MM.1S (cell line): ENCODE measurements at regions not wholly inside any gene's neighbourhood (a gene's known extent, or its start where the extent isn't known, plus 50 kb on each side); places are given as distances from the start of the nearest gene placed in this dataset.
"Not testable (repeated sequence)": the region's sequence is repeated elsewhere in the genome, so short reads cannot be mapped to it uniquely, and the experiment has no call there.

Source experiments
- DNase-seq: peaks from one replicate; pipeline ENCODE4 v3.0.0-alpha.2; 2015
- H2AFZ ChIP-seq: fragments of 300-600 bp; sonication (generic); 2 replicates; pipeline ENCODE4 v1.6.0; 2016; ENCODE audit warnings: antibody characterized with exemption, low read length
- H3F3A ChIP-seq: fragments of 300-600 bp; sonication (generic); 2 replicates; pipeline ENCODE4 v1.6.1; 2016; ENCODE audit warnings: mild to moderate bottlenecking, antibody characterized with exemption, low read length, moderate library complexity, mixed read lengths; ENCODE audit not compliant: insufficient read depth
- H3K27ac ChIP-seq: fragments of 300-600 bp; sonication (generic); 2 replicates; pipeline ENCODE4 v1.5.1; 2016; ENCODE audit warnings: mild to moderate bottlenecking, low read length
- H3K27me3 ChIP-seq: fragments of 300-600 bp; sonication (generic); replicated peaks from 2 replicates; pipeline ENCODE4 v1.6.0; 2016; ENCODE audit warnings: low read length; ENCODE audit not compliant: insufficient read depth
- H3K36me3 ChIP-seq: fragments of 300-600 bp; sonication (generic); replicated peaks from 2 replicates; pipeline ENCODE4 v1.6.1; 2016; ENCODE audit warnings: mild to moderate bottlenecking, low read length, mixed read lengths; ENCODE audit not compliant: insufficient read depth
- H3K4me1 ChIP-seq: fragments of 300-600 bp; sonication (generic); 2 replicates; pipeline ENCODE4 v1.6.1; 2016; ENCODE audit warnings: low read length, mixed read lengths
- H3K4me2 ChIP-seq: fragments of 300-600 bp; sonication (generic); 2 replicates; pipeline ENCODE4 v1.6.0; 2016; ENCODE audit warnings: low read depth, low read length
- H3K4me3 ChIP-seq: fragments of 300-600 bp; sonication (generic); 2 replicates; pipeline ENCODE4 v1.5.1; 2016; ENCODE audit warnings: low read length, mixed read lengths
- H3K79me2 ChIP-seq: fragments of 300-600 bp; sonication (generic); 2 replicates; pipeline ENCODE4 v1.6.1; 2016; ENCODE audit warnings: mixed run types, low read length, mixed read lengths
- H3K9ac ChIP-seq: fragments of 300-600 bp; sonication (generic); 2 replicates; pipeline ENCODE4 v1.6.1; 2016; ENCODE audit warnings: low read length, mixed read lengths
- H3K9me2 ChIP-seq: fragments of 300-600 bp; sonication (generic); replicated peaks from 2 replicates; pipeline ENCODE4 v1.6.1; 2016; ENCODE audit warnings: mild to moderate bottlenecking, low read length, mixed read lengths; ENCODE audit not compliant: insufficient read depth
- H3K9me3 ChIP-seq: fragments of 300-600 bp; sonication (generic); replicated peaks from 2 replicates; pipeline ENCODE4 v1.6.1; 2016; ENCODE audit warnings: mild to moderate bottlenecking, low read length, mixed read lengths; ENCODE audit not compliant: insufficient read depth
- H4K20me1 ChIP-seq: fragments of 300-600 bp; sonication (generic); 2 replicates; pipeline ENCODE4 v1.6.1; 2016; ENCODE audit warnings: mild to moderate bottlenecking, low read length, moderate library complexity, mixed read lengths; ENCODE audit not compliant: insufficient read depth
- CTCF ChIP-seq: fragments of 300-600 bp; sonication (generic); IDR thresholded peaks from 2 replicates; pipeline ENCODE4 v1.5.1; 2016; ENCODE audit warnings: antibody characterized with exemption, low read length, mixed read lengths
- EZH2 ChIP-seq: fragments of 300-600 bp; sonication (generic); optimal IDR thresholded peaks from 2 replicates; pipeline ENCODE3; 2017; ENCODE audit warnings: low read depth, mild to moderate bottlenecking, antibody characterized with exemption, low read length, mixed read lengths
- EZH2phosphoT487 ChIP-seq: fragments of 300-600 bp; sonication (generic); IDR thresholded peaks from 2 replicates; pipeline ENCODE4 v1.6.1; 2018; ENCODE audit warnings: antibody characterized with exemption, low read length

DNA sequence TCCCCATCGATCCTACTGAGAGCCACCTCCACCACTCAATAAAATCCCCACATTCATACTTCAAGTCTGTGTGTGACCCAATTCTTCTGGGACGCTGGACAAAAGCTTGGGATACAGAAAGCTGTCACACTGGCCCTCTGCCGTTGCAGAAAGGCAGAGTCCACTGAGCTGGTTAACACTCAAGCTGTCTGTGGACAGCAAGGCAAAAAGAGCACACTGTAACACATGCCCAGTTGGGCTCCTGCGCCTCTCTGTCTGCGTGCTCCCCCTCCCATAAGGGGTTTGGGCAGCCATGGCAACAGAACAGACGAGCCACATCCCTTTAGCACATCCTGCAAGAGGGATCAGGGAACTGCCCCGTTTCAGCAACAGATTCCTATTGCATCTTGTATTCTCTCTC, 106.9 kb upstream of the RGPD4 start:
- Histone ChIP-seq H3K4me2 (no peak overlapping the region), H3K36me3 (no peaks in the 10 kb centered on the region), H3K27ac (no peak overlapping the region), H3K4me1 (no peaks in the 10 kb centered on the region), H3F3A (no peaks in the 10 kb centered on the region), H3K79me2 (no peaks in the 10 kb centered on the region), H3K27me3 (no peaks in the 10 kb centered on the region), H3K9ac (no peak overlapping the region), H2AFZ (no peak overlapping the region), H3K4me3 (no peak overlapping the region), H3K9me3 (no peaks in the 10 kb centered on the region), H4K20me1 (no peaks in the 10 kb centered on the region), H3K9me2 (no peaks in the 10 kb centered on the region)
- TF ChIP-seq EZH2 (no peak), EZH2phosphoT487 (no peak), CTCF (no peak)
- DNase-seq = no peak

DNA sequence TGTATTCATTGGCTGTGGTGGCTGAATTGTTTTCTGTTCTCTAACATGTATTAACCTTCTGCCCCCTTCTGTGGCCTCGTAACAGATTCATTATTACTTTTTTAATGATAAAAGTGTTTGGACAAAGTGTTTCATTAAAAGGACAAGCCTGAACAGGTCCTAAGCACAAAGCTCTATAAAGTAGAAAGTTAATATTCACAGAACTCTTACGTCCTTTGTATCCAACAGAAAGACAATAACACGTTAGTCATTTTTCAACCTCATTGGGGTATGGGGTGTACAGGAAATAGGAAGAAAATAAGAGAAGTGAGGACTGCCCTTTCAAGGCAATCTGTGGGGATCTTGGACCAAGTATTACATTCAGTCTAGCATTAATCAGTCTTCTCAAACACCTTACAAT, 105.5 kb upstream of the RGPD4 start:
- Histone ChIP-seq H3K27ac (no peak overlapping the region), H3K27me3 (no peaks in the 10 kb centered on the region), H3K9me2 (no peaks in the 10 kb centered on the region), H3K4me3 (no peak overlapping the region), H3K4me2 (no peak overlapping the region), H3K36me3 (no peaks in the 10 kb centered on the region), H3K9ac (no peak overlapping the region), H3K79me2 (no peaks in the 10 kb centered on the region), H3K9me3 (no peaks in the 10 kb centered on the region), H3K4me1 (no peaks in the 10 kb centered on the region), H3F3A (no peaks in the 10 kb centered on the region), H2AFZ (no peak overlapping the region), H4K20me1 (no peaks in the 10 kb centered on the region)
- no peak for TF ChIP-seq CTCF
- TF ChIP-seq EZH2 = no peak
- no peak for TF ChIP-seq EZH2phosphoT487
- no peak for DNase-seq

DNA sequence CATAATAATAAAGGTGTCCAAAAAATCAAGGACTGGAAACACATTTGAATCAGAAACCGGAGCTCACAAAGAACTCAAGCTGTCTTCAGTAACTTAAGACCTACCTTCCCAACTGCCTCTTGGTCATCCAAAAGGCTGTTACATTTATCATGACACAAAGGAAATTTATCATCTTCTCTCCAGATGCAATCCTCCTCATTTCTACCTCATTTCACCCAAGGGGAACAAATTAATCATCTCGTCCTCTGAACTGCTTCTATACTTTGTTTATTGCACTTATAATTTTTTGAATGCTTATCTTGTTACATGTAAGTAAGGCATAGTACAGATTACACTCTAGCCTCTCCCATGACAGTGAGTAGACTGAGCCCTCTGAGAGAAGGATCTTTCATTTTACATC, 105.1 kb upstream of the RGPD4 start:
- Histone ChIP-seq H3K4me3 (no peak overlapping the region), H3K36me3 (no peaks in the 10 kb centered on the region), H3K9me2 (no peaks in the 10 kb centered on the region), H3K27ac (no peak overlapping the region), H3K79me2 (no peaks in the 10 kb centered on the region), H3K4me1 (no peaks in the 10 kb centered on the region), H3K4me2 (no peak overlapping the region), H3K9ac (no peak overlapping the region), H3F3A (no peaks in the 10 kb centered on the region), H3K27me3 (no peaks in the 10 kb centered on the region), H3K9me3 (no peaks in the 10 kb centered on the region), H2AFZ (no peak overlapping the region), H4K20me1 (no peaks in the 10 kb centered on the region)
- no peak for DNase-seq
- no peak for TF ChIP-seq EZH2phosphoT487
- no peak for TF ChIP-seq CTCF
- no peak for TF ChIP-seq EZH2

GRCh38 chr2:107725824-107726223, 100.9 kb upstream of the RGPD4 start:
- not testable (repeated sequence) for H3K9me2 ChIP-seq, H3K9me3 ChIP-seq, H4K20me1 ChIP-seq, H3K9ac ChIP-seq, H3F3A ChIP-seq, H3K27ac ChIP-seq, H3K4me2 ChIP-seq, H3K79me2 ChIP-seq, H3K4me3 ChIP-seq, H3K27me3 ChIP-seq, DNase-seq, H3K36me3 ChIP-seq, H2AFZ ChIP-seq, H3K4me1 ChIP-seq
